LNCAP (cell line): ENCODE measurements at regions not wholly inside any gene's neighbourhood (a gene's known extent, or its start where the extent isn't known, plus 50 kb on each side); places are given as distances from the start of the nearest gene placed in this dataset.

ENCODE experiments used
- TF ChIP-seq, protein P1 (sequence below): fragments of 450-650 bp; IDR thresholded peaks from 2 replicates; pipeline ENCODE4 v1.5.1; 2017; ENCODE audit warnings: mild to moderate bottlenecking

DNA sequence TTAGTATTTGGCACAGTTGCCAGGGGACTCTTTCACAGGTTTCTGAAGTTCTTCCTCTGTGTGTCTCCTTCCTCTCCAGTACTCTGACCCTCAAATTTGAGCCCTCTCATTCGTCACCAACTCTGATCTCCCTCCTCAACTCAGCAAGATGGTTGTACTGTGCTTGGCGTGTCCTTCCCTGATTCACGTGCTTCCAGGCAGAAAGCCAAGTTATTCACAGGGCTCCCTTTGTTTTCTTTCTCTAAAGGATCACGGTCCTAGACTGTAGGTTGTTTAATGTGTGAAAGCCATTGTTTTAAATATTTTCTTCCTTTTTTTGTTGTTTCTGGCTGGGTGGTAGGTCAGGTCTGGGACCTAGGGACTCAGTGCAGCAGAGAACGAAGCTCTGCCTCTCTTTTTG is 142.9 kb downstream of the DMAC1 start:
- TF ChIP-seq, protein P1, sequence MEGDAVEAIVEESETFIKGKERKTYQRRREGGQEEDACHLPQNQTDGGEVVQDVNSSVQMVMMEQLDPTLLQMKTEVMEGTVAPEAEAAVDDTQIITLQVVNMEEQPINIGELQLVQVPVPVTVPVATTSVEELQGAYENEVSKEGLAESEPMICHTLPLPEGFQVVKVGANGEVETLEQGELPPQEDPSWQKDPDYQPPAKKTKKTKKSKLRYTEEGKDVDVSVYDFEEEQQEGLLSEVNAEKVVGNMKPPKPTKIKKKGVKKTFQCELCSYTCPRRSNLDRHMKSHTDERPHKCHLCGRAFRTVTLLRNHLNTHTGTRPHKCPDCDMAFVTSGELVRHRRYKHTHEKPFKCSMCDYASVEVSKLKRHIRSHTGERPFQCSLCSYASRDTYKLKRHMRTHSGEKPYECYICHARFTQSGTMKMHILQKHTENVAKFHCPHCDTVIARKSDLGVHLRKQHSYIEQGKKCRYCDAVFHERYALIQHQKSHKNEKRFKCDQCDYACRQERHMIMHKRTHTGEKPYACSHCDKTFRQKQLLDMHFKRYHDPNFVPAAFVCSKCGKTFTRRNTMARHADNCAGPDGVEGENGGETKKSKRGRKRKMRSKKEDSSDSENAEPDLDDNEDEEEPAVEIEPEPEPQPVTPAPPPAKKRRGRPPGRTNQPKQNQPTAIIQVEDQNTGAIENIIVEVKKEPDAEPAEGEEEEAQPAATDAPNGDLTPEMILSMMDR: no peak

GRCh38 chr9:7653262-7653661 is 146.3 kb downstream of the DMAC1 start:
- TF ChIP-seq, protein P1: no peak

- TF ChIP-seq, protein P1: no peak
Measured at GRCh38 chr9:7640231-7640630, 159.3 kb downstream of the DMAC1 start.

DNA sequence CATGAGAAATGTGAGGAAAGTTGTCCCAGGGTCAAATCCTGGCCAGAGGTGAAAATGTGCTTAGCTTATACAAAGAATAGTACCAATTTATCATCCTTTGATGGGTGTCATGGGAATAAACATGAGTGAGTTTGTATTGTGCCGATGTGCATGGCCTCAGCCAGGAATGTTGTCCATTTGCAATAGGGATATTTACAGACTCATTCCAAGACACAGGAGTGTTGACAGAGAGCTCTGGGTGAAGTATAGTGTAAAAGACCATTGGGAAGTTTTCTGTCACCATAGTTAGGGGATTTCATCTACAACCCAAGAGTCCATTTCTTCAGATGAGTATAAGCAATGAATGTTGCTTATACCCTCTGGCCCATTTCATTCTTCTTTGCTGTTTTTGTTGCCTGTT is 160.1 kb downstream of the DMAC1 start:
- TF ChIP-seq, protein P1: no peak

GRCh38 chr9:7636838-7637467 is 162.6 kb downstream of the DMAC1 start:
- TF ChIP-seq, protein P1: no peak

GRCh38 chr9:7636309-7636708 is 163.3 kb downstream of the DMAC1 start:
- TF ChIP-seq, protein P1: no peak

DNA sequence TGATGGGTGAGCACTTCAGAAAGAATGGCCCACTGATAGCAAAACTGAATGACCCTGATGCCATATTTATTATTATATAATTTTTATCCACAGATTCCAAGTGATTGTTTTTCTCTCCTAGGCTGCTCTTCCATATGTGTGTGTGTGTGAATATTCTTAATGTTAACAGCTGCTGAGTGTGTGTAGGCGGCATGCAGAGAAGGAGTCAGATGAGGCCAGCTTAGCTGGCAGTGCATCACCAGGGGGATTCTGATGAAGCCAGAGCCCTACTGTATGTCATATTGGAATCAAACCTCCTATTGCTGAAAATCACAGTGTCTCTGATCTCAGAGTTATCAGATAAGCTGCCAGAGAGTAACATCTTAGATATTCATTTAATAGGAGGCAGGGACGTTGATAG is 177.1 kb downstream of the DMAC1 start:
- TF ChIP-seq, protein P1: no peak

DNA sequence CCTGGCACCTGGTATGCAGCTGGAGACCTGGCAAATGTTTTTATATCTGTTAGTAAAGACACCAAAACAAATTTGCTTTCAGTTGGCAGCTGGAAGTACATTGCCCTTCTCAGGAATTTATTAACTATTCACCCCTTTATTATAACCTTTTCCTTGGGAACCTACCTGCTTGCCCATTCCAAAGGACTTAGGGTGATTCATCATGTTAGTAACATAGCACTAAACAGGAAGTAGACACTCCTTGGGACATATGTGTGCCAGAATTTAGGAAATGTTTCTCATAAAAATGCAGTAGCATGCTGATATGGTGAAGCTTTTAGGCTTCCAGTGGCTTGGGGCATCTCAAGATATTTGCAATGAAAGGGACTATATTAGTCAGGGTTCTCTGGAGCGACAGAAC is 184.2 kb downstream of the DMAC1 start:
- TF ChIP-seq, protein P1: no peak
